ENCODE measurements at regions not wholly inside any gene's neighbourhood (a gene's known extent, or its start where the extent isn't known, plus 50 kb on each side); places are given as distances from the start of the nearest gene placed in this dataset.
"Not testable (repeated sequence)": the region's sequence is repeated elsewhere in the genome, so short reads cannot be mapped to it uniquely, and the experiment has no call there.

DNA sequence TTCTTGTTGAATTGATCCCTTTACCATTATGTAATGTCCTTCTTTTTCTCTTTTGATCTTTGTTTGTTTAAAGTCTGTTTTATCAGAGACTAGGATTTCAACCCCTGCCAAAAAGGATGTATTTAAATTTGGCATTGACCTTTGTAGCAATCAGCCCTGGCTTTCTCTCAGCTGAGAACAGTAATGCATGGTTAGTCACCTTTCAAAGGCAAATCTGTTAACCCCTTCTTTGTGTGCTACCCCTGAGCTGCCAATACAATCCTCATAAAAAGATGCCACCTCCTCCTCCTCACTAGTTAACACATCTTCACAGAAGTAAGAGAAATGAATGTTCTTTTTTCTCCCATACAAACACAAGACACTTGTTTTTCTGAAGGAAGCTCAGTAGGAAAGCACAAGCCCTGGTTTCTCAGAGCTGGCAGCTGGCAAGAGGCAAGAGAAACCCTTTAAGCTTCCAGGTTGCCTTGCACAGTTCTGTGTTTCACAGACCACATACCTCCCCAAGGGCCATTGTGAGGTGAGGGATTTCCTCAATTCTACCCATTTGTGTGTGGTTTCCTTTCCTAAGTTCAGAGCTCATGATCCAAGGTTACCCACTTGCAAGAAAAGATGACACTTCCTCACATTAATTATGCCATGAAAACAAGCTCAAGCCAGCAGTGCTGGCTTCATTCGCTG lies 122.6 kb downstream of the RCHY1 start:
- Histone ChIP-seq H3K9me3 (ENCODE audit: insufficient read depth, low read depth, low read length) (no peaks in the 10 kb centered on the region), H3K79me2 (ENCODE audit: insufficient read depth, low read length) (no peaks in the 10 kb centered on the region), H3K4me3 (ENCODE audit: insufficient read depth, low read depth, low read length) (no peak overlapping the region), H3K27me3 (ENCODE audit: insufficient read depth, low read length) (no peaks in the 10 kb centered on the region), H2AFZ (ENCODE audit: low read depth, low read length) (no peak overlapping the region), H4K20me1 (ENCODE audit: insufficient read depth, low read length) (no peaks in the 10 kb centered on the region), H3K4me1 (ENCODE audit: insufficient read depth, low read length) (no peaks in the 10 kb centered on the region), H3K27ac (ENCODE audit: low read depth, low read length) (no peak overlapping the region), H3K4me2 (ENCODE audit: low read length) (no peak overlapping the region), H3K36me3 (ENCODE audit: insufficient read depth, low read length) (no peaks in the 10 kb centered on the region), H3K9ac (ENCODE audit: low read length) (no peak overlapping the region)
- no peak for TF ChIP-seq EZH2 (IDR thresholded peaks at IDR 0.05; ENCODE audit: insufficient read depth, low read length)
- TF ChIP-seq, protein P1, sequence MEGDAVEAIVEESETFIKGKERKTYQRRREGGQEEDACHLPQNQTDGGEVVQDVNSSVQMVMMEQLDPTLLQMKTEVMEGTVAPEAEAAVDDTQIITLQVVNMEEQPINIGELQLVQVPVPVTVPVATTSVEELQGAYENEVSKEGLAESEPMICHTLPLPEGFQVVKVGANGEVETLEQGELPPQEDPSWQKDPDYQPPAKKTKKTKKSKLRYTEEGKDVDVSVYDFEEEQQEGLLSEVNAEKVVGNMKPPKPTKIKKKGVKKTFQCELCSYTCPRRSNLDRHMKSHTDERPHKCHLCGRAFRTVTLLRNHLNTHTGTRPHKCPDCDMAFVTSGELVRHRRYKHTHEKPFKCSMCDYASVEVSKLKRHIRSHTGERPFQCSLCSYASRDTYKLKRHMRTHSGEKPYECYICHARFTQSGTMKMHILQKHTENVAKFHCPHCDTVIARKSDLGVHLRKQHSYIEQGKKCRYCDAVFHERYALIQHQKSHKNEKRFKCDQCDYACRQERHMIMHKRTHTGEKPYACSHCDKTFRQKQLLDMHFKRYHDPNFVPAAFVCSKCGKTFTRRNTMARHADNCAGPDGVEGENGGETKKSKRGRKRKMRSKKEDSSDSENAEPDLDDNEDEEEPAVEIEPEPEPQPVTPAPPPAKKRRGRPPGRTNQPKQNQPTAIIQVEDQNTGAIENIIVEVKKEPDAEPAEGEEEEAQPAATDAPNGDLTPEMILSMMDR (IDR thresholded peaks at IDR 0.05; ENCODE audit: insufficient read depth, low read depth, low read length): no peak
- FAIRE-seq (no peak), DNase-seq (ENCODE audit: low read depth) (no peak)
- no peaks in the 10 kb centered on the region for H3K4me1 Mint-ChIP-seq (ENCODE audit: low read depth, unreplicated experiment)
- peaks cover 5% of the 10 kb centered on the region for H3K9me3 Mint-ChIP-seq (ENCODE audit: unreplicated experiment)
- H3K4me3 Mint-ChIP-seq (ENCODE audit: unreplicated experiment): no peak overlapping the region
- no peaks in the 10 kb centered on the region for H3K36me3 Mint-ChIP-seq (ENCODE audit: low read depth, unreplicated experiment)
- peaks cover 3% of the 10 kb centered on the region for H3K27me3 Mint-ChIP-seq (ENCODE audit: low read depth, unreplicated experiment)
- no peak overlapping the region for H3K27ac Mint-ChIP-seq (ENCODE audit: unreplicated experiment)

DNA sequence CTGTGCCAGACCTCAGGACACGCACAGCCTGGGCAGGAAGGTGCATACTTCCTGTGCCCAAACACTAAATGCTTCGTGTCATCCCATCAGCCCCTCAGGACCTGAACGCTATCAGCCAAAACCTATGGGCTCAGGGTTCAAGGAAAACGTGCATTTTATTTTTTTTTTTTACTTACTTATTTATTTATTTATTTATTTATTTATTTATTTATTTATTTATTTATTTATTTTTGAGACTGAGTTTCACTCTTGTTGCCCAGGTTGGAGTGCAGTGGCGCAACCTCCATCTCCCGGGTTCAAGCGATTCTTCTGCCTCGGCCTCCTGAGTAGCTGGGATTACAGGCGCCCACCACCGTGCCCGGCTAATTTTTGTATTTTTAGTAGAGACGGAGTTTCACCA lies 127.8 kb downstream of the RCHY1 start:
- not testable (repeated sequence) for FAIRE-seq; H3K4me3 ChIP-seq (ENCODE audit: insufficient read depth, low read depth, low read length); H3K9me3 ChIP-seq (ENCODE audit: insufficient read depth, low read depth, low read length); H3K9me3 Mint-ChIP-seq (ENCODE audit: unreplicated experiment); H4K20me1 ChIP-seq (ENCODE audit: insufficient read depth, low read length); H3K4me2 ChIP-seq (ENCODE audit: low read length); H3K36me3 ChIP-seq (ENCODE audit: insufficient read depth, low read length); H3K4me1 ChIP-seq (ENCODE audit: insufficient read depth, low read length); H3K27ac ChIP-seq (ENCODE audit: low read depth, low read length); H3K27me3 ChIP-seq (ENCODE audit: insufficient read depth, low read length); H3K4me1 Mint-ChIP-seq (ENCODE audit: low read depth, unreplicated experiment); DNase-seq (ENCODE audit: low read depth); H3K27me3 Mint-ChIP-seq (ENCODE audit: low read depth, unreplicated experiment); H3K27ac Mint-ChIP-seq (ENCODE audit: unreplicated experiment); H3K36me3 Mint-ChIP-seq (ENCODE audit: low read depth, unreplicated experiment); H3K79me2 ChIP-seq (ENCODE audit: insufficient read depth, low read length); H2AFZ ChIP-seq (ENCODE audit: low read depth, low read length); H3K4me3 Mint-ChIP-seq (ENCODE audit: unreplicated experiment); H3K9ac ChIP-seq (ENCODE audit: low read length)

DNA sequence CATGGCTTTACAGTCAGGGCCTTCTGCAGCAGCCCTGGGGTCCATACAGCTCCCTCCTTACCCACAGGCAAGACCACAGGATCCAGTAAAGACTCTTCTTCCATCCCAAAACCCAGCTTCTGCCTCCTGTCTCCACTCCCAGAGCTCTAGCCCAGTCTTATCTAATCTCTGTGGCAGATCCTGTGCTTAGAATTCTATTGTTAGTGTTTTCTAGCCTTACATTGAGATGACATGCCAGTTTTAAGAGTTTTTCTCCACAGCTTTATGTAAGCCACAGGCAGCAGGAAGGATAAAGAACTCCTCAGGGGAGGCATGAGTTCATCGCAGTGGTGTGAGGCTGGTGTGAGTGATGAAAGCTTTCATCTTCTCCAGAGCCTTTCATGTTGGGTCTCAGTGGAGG lies 129.1 kb downstream of the RCHY1 start:
- H3K27ac Mint-ChIP-seq (ENCODE audit: unreplicated experiment): no peak overlapping the region
- no peak for FAIRE-seq

More for the DNA sequence above, 129.1 kb downstream of the RCHY1 start:
- peaks cover 3% of the 10 kb centered on the region for H3K9me3 Mint-ChIP-seq (ENCODE audit: unreplicated experiment)
- no peaks in the 10 kb centered on the region for H3K36me3 ChIP-seq (ENCODE audit: insufficient read depth, low read length)
- no peak overlapping the region for H3K4me2 ChIP-seq (ENCODE audit: low read length)
- H3K4me1 Mint-ChIP-seq (ENCODE audit: low read depth, unreplicated experiment): no peaks in the 10 kb centered on the region
- H3K4me3 Mint-ChIP-seq (ENCODE audit: unreplicated experiment): no peak overlapping the region
- H3K4me1 ChIP-seq (ENCODE audit: insufficient read depth, low read length): no peaks in the 10 kb centered on the region
- H3K27me3 ChIP-seq (ENCODE audit: insufficient read depth, low read length): no peaks in the 10 kb centered on the region
- H3K27ac ChIP-seq (ENCODE audit: low read depth, low read length): no peak overlapping the region
- no peaks in the 10 kb centered on the region for H3K9me3 ChIP-seq (ENCODE audit: insufficient read depth, low read depth, low read length)
- H4K20me1 ChIP-seq (ENCODE audit: insufficient read depth, low read length): no peaks in the 10 kb centered on the region
- H3K79me2 ChIP-seq (ENCODE audit: insufficient read depth, low read length): no peaks in the 10 kb centered on the region
- H2AFZ ChIP-seq (ENCODE audit: low read depth, low read length): no peak overlapping the region
- H3K27me3 Mint-ChIP-seq (ENCODE audit: low read depth, unreplicated experiment): peaks cover 7% of the 10 kb centered on the region
- H3K4me3 ChIP-seq (ENCODE audit: insufficient read depth, low read depth, low read length): no peak overlapping the region
- TF ChIP-seq EZH2 (IDR thresholded peaks at IDR 0.05; ENCODE audit: insufficient read depth, low read length): no peak
- TF ChIP-seq, protein P1 (IDR thresholded peaks at IDR 0.05; ENCODE audit: insufficient read depth, low read depth, low read length): no peak
- no peaks in the 10 kb centered on the region for H3K36me3 Mint-ChIP-seq (ENCODE audit: low read depth, unreplicated experiment)
- no peak overlapping the region for H3K9ac ChIP-seq (ENCODE audit: low read length)
- DNase-seq (ENCODE audit: low read depth): no peak

All from astrocyte (in vitro differentiated cells and primary cell).